Heart right ventricle (tissue), 16 donors: ENCODE measurements at regions not wholly inside any gene's neighbourhood (a gene's known extent, or its start where the extent isn't known, plus 50 kb on each side); places are given as distances from the start of the nearest gene placed in this dataset.

Experiments
- ATAC-seq, 8 donors: fragments of 200-7000 bp; cut with Tn5 transposase; one replicate each; pipeline ENCODE4 v1.9.1; 2020; ENCODE audit warnings: mild to moderate bottlenecking in 8 of 8, moderate library complexity in 8 of 8, moderate number of reproducible peaks in 1 of 8
- DNase-seq, 2 donors: peaks; one replicate each; pipeline ENCODE4 v3.0.0-alpha.2; 2020
- H3K27ac ChIP-seq, 10 donors: fragments of 200-600 bp; sonication (generic) in 2 of 10; one replicate each; pipeline versions ENCODE4 v1.5.0 to v1.8.0; 2020 to 2022; ENCODE audit warnings: mild to moderate bottlenecking in 3 of 10
- H3K27me3 ChIP-seq, 7 donors: fragments of 200-600 bp; one replicate each; pipeline ENCODE4 v1.8.0; 2021 to 2022; ENCODE audit warnings: mild to moderate bottlenecking in 2 of 7
- H3K36me3 ChIP-seq, 9 donors: fragments of 200-600 bp; sonication (generic) in 1 of 9; one replicate each; pipeline versions ENCODE4 v1.5.0 to v1.8.0; 2020 to 2022; ENCODE audit warnings: mild to moderate bottlenecking in 2 of 9
- H3K4me1 ChIP-seq, 9 donors: fragments of 200-600 bp; sonication (generic) in 1 of 9; one replicate each; pipeline versions ENCODE4 v1.5.0 to v1.8.0; 2020 to 2022; ENCODE audit warnings: mild to moderate bottlenecking in 4 of 9
- H3K4me3 ChIP-seq, 10 donors: fragments of 200-600 bp; sonication (generic) in 2 of 10; one replicate each; pipeline versions ENCODE4 v1.5.0 to v1.8.0; 2020 to 2022; ENCODE audit warnings: mild to moderate bottlenecking in 7 of 10, moderate library complexity in 2 of 10
- H3K9me3 ChIP-seq, 11 donors: fragments of 200-600 bp in 10 of 11; sonication (generic) in 2 of 11; one replicate each; pipeline versions ENCODE4 v1.5.0 to v1.8.0; 2013 to 2022; ENCODE audit warnings: mild to moderate bottlenecking in 2 of 11, control low read depth in 1 of 11, moderate library complexity in 1 of 11
- CTCF ChIP-seq, 9 donors: fragments of 200-600 bp; sonication (generic) in 2 of 9; IDR thresholded peaks; one replicate each; pipeline versions ENCODE4 v1.5.0 to v1.8.0; 2021 to 2022; ENCODE audit warnings: antibody characterized with exemption in 9 of 9, mild to moderate bottlenecking in 5 of 9, moderate library complexity in 1 of 9
- WGBS, 2 donors: extraction: QIAGEN DNeasy Blood & Tissue Kit; methylation state at CpG; one replicate each; pipeline ENCODE4 v1.1.7; 2013; ENCODE audit warnings: inconsistent platforms in 1 of 2; 5-methylcytosine and 5-hydroxymethylcytosine counted together
- intact Hi-C, 10 donors: fragments of 100-400 bp; cut with DNase I; formaldehyde crosslinking; loops; one replicate each; pipeline versions ENCODE4 v1.11.1 to v1.14.2; 2022
- donor health status: Arrhythmogenic right ventricular cardiomyopathy.
- donor health status: ischemic (EF 13 %, LVEDD 7.1; RV severe dilation, severe dysfunction).
- donor health status: healthy with polysubstance abuse.
- donor health status: DM: no; HTN: yes; CAD: no.
- donor health status: DM: no; HTN: no; CAD: no.
- donor health status: ischemic (EF 25% LVEDD 6.9; RV normal size, moderate dysfunction).
- donor health status: ischemic (EF 25% LVEDD 5.7; RV mildly dilated, moderate dysfunction).
- donor health status: healthy.
- donor health status: DM: yes; HTN: yes; CAD: no.
- donor health status: Ischemic cardiomyopathy.
- donor health status: ischemic (EF 35%, LVEDD 5.7; RV mildly dilated, moderate dysfunction).
- donor health status: nonischemic (EF 11% LVEDD 7.7; RV severe dilation, severe dysfunction).
- donor health status: DM: yes; HTN: yes; CAD: no.
- donor health status: PGD.
- donor health status: ischemic (EF 29% LVEDD 5.4; RV normal size, mild dysfunction).
- donor health status: nonischemic (EF 23%, LVEDD 6.1; RV moderate dilation, normal function).

- peaks cover 0 to 11% (median 0%) of the 10 kb centered on the region in 11 donors for H3K9me3 ChIP-seq
- ATAC-seq (no peak), DNase-seq (no peak)
- H3K27me3 ChIP-seq: peaks cover 0 to 12% (median 8%) of the 10 kb centered on the region in 7 donors
- peaks cover 0 to 6% (median 0%) of the 10 kb centered on the region in 9 donors for H3K4me1 ChIP-seq
- 36 to 41% methylated on average over 9 of the region's 9 CpGs for WGBS, 2 donors
- no peak overlapping the region for H3K4me3 ChIP-seq
- TF ChIP-seq CTCF (IDR thresholded peaks at IDR 0.05): no peak
- no peak overlapping the region for H3K27ac ChIP-seq
- H3K36me3 ChIP-seq: no peaks in the 10 kb centered on the region
- intact Hi-C loops: no loop called here
These were observed 73.9 kb upstream of the C16orf82 start for GRCh38 chr16:26992666-26993349.

- no peak for TF ChIP-seq CTCF (IDR thresholded peaks at IDR 0.05)
These were observed 73.2 kb upstream of the C16orf82 start for GRCh38 chr16:26993511-26993910.

GRCh38 chr16:26993963-26994362 is 72.8 kb upstream of the C16orf82 start:
- DNase-seq (no peak), ATAC-seq (no peak)
- Histone ChIP-seq H3K4me1 (no peaks in the 10 kb centered on the region), H3K36me3 (no peaks in the 10 kb centered on the region), H3K4me3 (no peak overlapping the region), H3K27ac (no peak overlapping the region), H3K9me3 (peaks cover 0 to 11% (median 0%) of the 10 kb centered on the region in 11 donors), H3K27me3 (peaks cover 0 to 8% (median 7%) of the 10 kb centered on the region in 7 donors)
- WGBS, 2 donors: 32 to 47% methylated on average over 5 of the region's 5 CpGs
- no peak for TF ChIP-seq CTCF (IDR thresholded peaks at IDR 0.05)
- intact Hi-C loops: no loop called here

More at GRCh38 chr16:26993511-26993910, 73.2 kb upstream of the C16orf82 start:
- Histone ChIP-seq H3K4me3 (no peak overlapping the region), H3K36me3 (no peaks in the 10 kb centered on the region), H3K27me3 (peaks cover 0 to 8% (median 7%) of the 10 kb centered on the region in 7 donors), H3K4me1 (no peaks in the 10 kb centered on the region), H3K9me3 (peaks cover 0 to 11% (median 0%) of the 10 kb centered on the region in 11 donors), H3K27ac (no peak overlapping the region)
- DNase-seq (no peak), ATAC-seq (no peak)
- WGBS, 2 donors: 59 to 72% methylated on average over 10 of the region's 10 CpGs
- intact Hi-C loops: no loop called here

GRCh38 chr16:26995522-26995921 is 71.2 kb upstream of the C16orf82 start:
- Histone ChIP-seq H3K27me3 (peaks cover 0 to 10% (median 5%) of the 10 kb centered on the region in 7 donors), H3K9me3 (peaks cover 0 to 11% (median 0%) of the 10 kb centered on the region in 11 donors), H3K27ac (no peak overlapping the region), H3K4me3 (no peak overlapping the region), H3K4me1 (no peaks in the 10 kb centered on the region), H3K36me3 (no peaks in the 10 kb centered on the region)
- no peak for ATAC-seq
- 75 to 77% methylated on average over 4 of the region's 4 CpGs for WGBS, 2 donors
- intact Hi-C loops: no loop called here
- TF ChIP-seq CTCF (IDR thresholded peaks at IDR 0.05): no peak
- DNase-seq: no peak
